Tibial nerve (tissue), 4 donors: ENCODE measurements at regions not wholly inside any gene's neighbourhood (a gene's known extent, or its start where the extent isn't known, plus 50 kb on each side); places are given as distances from the start of the nearest gene placed in this dataset.

ENCODE experiments used
- DNase-seq, 2 donors: peaks; one replicate each; pipeline ENCODE4 v3.0.0-alpha.2; 2019; ENCODE audit warnings: low spot score in 2 of 2
- H3K27ac ChIP-seq, 4 donors: fragments of 200-600 bp; sonication (generic) in 3 of 4; one replicate each; pipeline ENCODE4 v1.5.1; 2017 to 2019; ENCODE audit warnings: mild to moderate bottlenecking in 1 of 4
- H3K27me3 ChIP-seq, 2 donors: fragments of 200-600 bp; sonication (generic) in 1 of 2; one replicate each; pipeline versions ENCODE4 v1.5.1 to v1.6.0; 2017 to 2019
- H3K36me3 ChIP-seq, 3 donors: fragments of 200-600 bp; sonication (generic); one replicate each; pipeline ENCODE4 v1.5.1; 2018 to 2019
- H3K4me1 ChIP-seq, 4 donors: fragments of 200-600 bp; sonication (generic) in 3 of 4; one replicate each; pipeline ENCODE4 v1.5.1; 2017 to 2019
- H3K4me3 ChIP-seq, 4 donors: fragments of 200-600 bp; sonication (generic) in 3 of 4; one replicate each; pipeline ENCODE4 v1.5.1; 2017 to 2019; ENCODE audit warnings: mild to moderate bottlenecking in 1 of 4, moderate library complexity in 1 of 4
- H3K9me3 ChIP-seq, 4 donors: fragments of 200-600 bp; sonication (generic) in 3 of 4; one replicate each; pipeline ENCODE4 v1.5.1; 2017 to 2019
- CTCF ChIP-seq, 5 experiments: fragments of 200-600 bp in 3 of 5; fragments of 450-650 bp in 2 of 5; sonication (generic) in 3 of 5; IDR thresholded peaks; one replicate each; pipeline ENCODE4 v1.5.1; 2016 to 2019; ENCODE audit warnings: antibody characterized with exemption in 5 of 5, mild to moderate bottlenecking in 3 of 5, moderate library complexity in 2 of 5
- EP300 ChIP-seq, 2 donors: sonication (generic); formaldehyde crosslinking; IDR thresholded peaks; one replicate each; pipeline ENCODE4 v1.6.1; 2017; ENCODE audit warnings: antibody characterized with exemption in 2 of 2, mild to moderate bottlenecking in 1 of 2
- POLR2A ChIP-seq, 2 donors: fragments of 450-650 bp; IDR thresholded peaks; one replicate each; pipeline ENCODE4 v1.6.1; 2017; ENCODE audit warnings: antibody characterized with exemption in 2 of 2, mild to moderate bottlenecking in 2 of 2, moderate library complexity in 2 of 2
- WGBS, 2 donors: methylation state at CpG; one replicate each; pipeline ENCODE4 v1.1.5; 2018; 5-methylcytosine and 5-hydroxymethylcytosine counted together

- H3K27ac ChIP-seq: no peak overlapping the region
- H3K9me3 ChIP-seq: no peaks in the 10 kb centered on the region
- DNase-seq: no peak
- H3K36me3 ChIP-seq: no peaks in the 10 kb centered on the region
- no peak overlapping the region for H3K4me3 ChIP-seq
- TF ChIP-seq POLR2A (IDR thresholded peaks at IDR 0.05) (no peak), CTCF (IDR thresholded peaks at IDR 0.05) (no peak), EP300 (IDR thresholded peaks at IDR 0.05) (no peak)
- H3K4me1 ChIP-seq: no peaks in the 10 kb centered on the region
- WGBS, 2 donors: 66 to 74% methylated on average over 6 of the region's 6 CpGs
- H3K27me3 ChIP-seq: no peaks in the 10 kb centered on the region
Observed at GRCh38 chr15:87219650-87220615, 1036.6 kb downstream of the NTRK3 start.

- no peak for DNase-seq
- no peak for TF ChIP-seq POLR2A (IDR thresholded peaks at IDR 0.05)
- TF ChIP-seq CTCF (IDR thresholded peaks at IDR 0.05): no peak
- no peak for TF ChIP-seq EP300 (IDR thresholded peaks at IDR 0.05)
- H3K4me3 ChIP-seq: no peak overlapping the region
- H3K36me3 ChIP-seq: no peaks in the 10 kb centered on the region
- no peaks in the 10 kb centered on the region for H3K27me3 ChIP-seq
- H3K4me1 ChIP-seq: peaks cover 0 to 18% (median 3%) of the 10 kb centered on the region in 4 donors
- no peaks in the 10 kb centered on the region for H3K9me3 ChIP-seq
- WGBS, 2 donors: 91 to 93% methylated on average over 1 of the region's 1 CpG
- no peak overlapping the region for H3K27ac ChIP-seq
Observed at GRCh38 chr15:87215100-87215499, 1041.4 kb downstream of the NTRK3 start.

- DNase-seq: peak; percentile 41 to 65
- 45 to 52% methylated on average over 6 of the region's 6 CpGs for WGBS, 2 donors
- H3K4me1 ChIP-seq: peaks cover 0 to 18% (median 3%) of the 10 kb centered on the region in 4 donors
Observed at GRCh38 chr15:87213626-87214025, 1042.9 kb downstream of the NTRK3 start.

GRCh38 chr15:87212041-87212440, 1044.5 kb downstream of the NTRK3 start:
- TF ChIP-seq EP300 (IDR thresholded peaks at IDR 0.05): no peak
- TF ChIP-seq POLR2A (IDR thresholded peaks at IDR 0.05): no peak
- no peak for TF ChIP-seq CTCF (IDR thresholded peaks at IDR 0.05)
- Histone ChIP-seq H3K27me3 (no peaks in the 10 kb centered on the region), H3K9me3 (no peaks in the 10 kb centered on the region), H3K36me3 (no peaks in the 10 kb centered on the region), H3K4me1 (peaks cover 0 to 18% (median 3%) of the 10 kb centered on the region in 4 donors), H3K27ac (no peak overlapping the region), H3K4me3 (no peak overlapping the region)
- 35 to 41% methylated on average over 4 of the region's 4 CpGs for WGBS, 2 donors
- no peak for DNase-seq

More at GRCh38 chr15:87213626-87214025, 1042.9 kb downstream of the NTRK3 start:
- Histone ChIP-seq H3K27ac (no peak overlapping the region), H3K4me3 (no peak overlapping the region), H3K27me3 (no peaks in the 10 kb centered on the region), H3K9me3 (no peaks in the 10 kb centered on the region), H3K36me3 (no peaks in the 10 kb centered on the region)
- TF ChIP-seq EP300 (IDR thresholded peaks at IDR 0.05) (no peak), CTCF (IDR thresholded peaks at IDR 0.05) (no peak), POLR2A (IDR thresholded peaks at IDR 0.05) (no peak)

GRCh38 chr15:87211547-87211946, 1045.0 kb downstream of the NTRK3 start:
- Histone ChIP-seq H3K27ac (no peak overlapping the region), H3K4me3 (no peak overlapping the region), H3K9me3 (no peaks in the 10 kb centered on the region), H3K4me1 (peaks cover 0 to 18% (median 3%) of the 10 kb centered on the region in 4 donors), H3K36me3 (no peaks in the 10 kb centered on the region), H3K27me3 (no peaks in the 10 kb centered on the region)
- TF ChIP-seq POLR2A (IDR thresholded peaks at IDR 0.05) (no peak), EP300 (IDR thresholded peaks at IDR 0.05) (no peak), CTCF (IDR thresholded peaks at IDR 0.05) (no peak)
- 84 to 88% methylated on average over 1 of the region's 1 CpG for WGBS, 2 donors
- no peak for DNase-seq
